SK-N-SH (cell line): ENCODE measurements at regions not wholly inside any gene's neighbourhood (a gene's known extent, or its start where the extent isn't known, plus 50 kb on each side); places are given as distances from the start of the nearest gene placed in this dataset.

Source experiments
- CTCF ChIA-PET: fragments of 300-600, 350-600 bp; formaldehyde crosslinking; extraction: SDS; loops from one replicate; lab custom pipeline; 2021; lab: Yijun Ruan, JAX
- POLR2A ChIA-PET: fragments of 350-600 bp; sonication (Branson Sonifier 250); formaldehyde crosslinking; extraction: SDS; loops from one replicate; lab custom pipeline; 2020; ENCODE audit warnings: antibody characterized with exemption, inconsistent platforms; lab: Yijun Ruan, JAX
- DNase-seq: peaks from one replicate; pipeline ENCODE4 v3.0.0; 2012
- H2AFZ ChIP-seq: fragments of 200-600 bp; sonication (generic); 2 replicates; pipeline ENCODE4 v1.8.1; 2016; ENCODE audit warnings: antibody characterized with exemption, mild to moderate bottlenecking, low read depth
- H3F3A ChIP-seq: fragments of 200-600 bp; sonication (generic); replicated peaks from 2 replicates; pipeline ENCODE3; 2016; ENCODE audit warnings: antibody characterized with exemption, mild to moderate bottlenecking; ENCODE audit not compliant: insufficient read depth
- H3K27ac ChIP-seq, 2 experiments: fragments of 200-500 bp in 1 of 2; fragments of 200-600 bp in 1 of 2; sonication (Bioruptor generic) in 1 of 2; sonication (generic), shearing (Covaris generic) in 1 of 2; 2 replicates each; pipeline versions ENCODE4 v1.5.1 to v1.6.1; 2014 to 2016; ENCODE audit warnings: low read depth in 2 of 2, inconsistent platforms in 1 of 2, low read length in 1 of 2, mild to moderate bottlenecking in 1 of 2, mixed read lengths in 1 of 2
- H3K27me3 ChIP-seq: fragments of 200-600 bp; sonication (generic), shearing (Covaris generic); 2 replicates; pipeline ENCODE4 v1.6.1; 2016; ENCODE audit warnings: mixed run types; ENCODE audit not compliant: insufficient read depth
- H3K36me3 ChIP-seq, 2 experiments: fragments of 200-500 bp in 1 of 2; fragments of 200-600 bp in 1 of 2; sonication (Bioruptor generic) in 1 of 2; sonication (generic) in 1 of 2; replicated peaks in 1 of 2; 2 replicates each; pipeline versions ENCODE3 to v1.5.1; 2014 to 2016; ENCODE audit warnings: low read length in 1 of 2, mild to moderate bottlenecking in 1 of 2; ENCODE audit not compliant: insufficient read depth in 2 of 2, control insufficient read depth in 1 of 2
- H3K4me1 ChIP-seq, 2 experiments: fragments of 200-500 bp in 1 of 2; fragments of 200-600 bp in 1 of 2; sonication (Bioruptor generic) in 1 of 2; sonication (generic), shearing (Covaris generic) in 1 of 2; 2 replicates each; pipeline versions ENCODE4 v1.5.1 to v1.6.1; 2014 to 2016; ENCODE audit warnings: low read depth in 1 of 2, low read length in 1 of 2, mixed run types in 1 of 2; ENCODE audit not compliant: insufficient read depth in 2 of 2, control insufficient read depth in 1 of 2
- H3K4me2 ChIP-seq: fragments of 200-600 bp; sonication (generic), shearing (Covaris generic); 2 replicates; pipeline ENCODE4 v1.6.1; 2017; ENCODE audit warnings: mixed run types
- H3K4me3 ChIP-seq, 2 experiments: fragments of 200-500 bp in 1 of 2; fragments of 200-600 bp in 1 of 2; sonication (Bioruptor generic) in 1 of 2; sonication (generic), shearing (Covaris generic) in 1 of 2; 2 replicates each; pipeline versions ENCODE4 v1.5.1 to v1.8.1; 2014 to 2016; ENCODE audit warnings: low read depth in 2 of 2, inconsistent platforms in 1 of 2, low read length in 1 of 2, mild to moderate bottlenecking in 1 of 2, mixed read lengths in 1 of 2, moderate library complexity in 1 of 2
- H3K79me2 ChIP-seq: fragments of 200-600 bp; sonication (generic); 2 replicates; pipeline ENCODE4 v1.8.1; 2017; ENCODE audit warnings: mild to moderate bottlenecking; ENCODE audit not compliant: insufficient read depth
- H3K9ac ChIP-seq: fragments of 200-600 bp; sonication (generic); 2 replicates; pipeline ENCODE4 v1.6.1; 2017; ENCODE audit warnings: mixed run types
- H3K9me2 ChIP-seq: fragments of 200-600 bp; sonication (generic); 2 replicates; pipeline ENCODE4 v1.6.1; 2017; ENCODE audit warnings: mixed run types
- H3K9me3 ChIP-seq: fragments of 200-600 bp; sonication (generic); 2 replicates; pipeline ENCODE4 v1.6.1; 2017; ENCODE audit warnings: mixed run types, mild to moderate bottlenecking, moderate library complexity
- H4K20me1 ChIP-seq: fragments of 200-600 bp; sonication (generic); 2 replicates; pipeline ENCODE4 v1.6.1; 2017; ENCODE audit warnings: mild to moderate bottlenecking, mixed run types; ENCODE audit not compliant: insufficient read depth
- CHD2 ChIP-seq: fragments of 150-350 bp; IDR thresholded peaks from 2 replicates; pipeline ENCODE4 v1.6.1; 2018; ENCODE audit warnings: low read length; ENCODE audit not compliant: partially characterized antibody
- ELF1 ChIP-seq: IDR thresholded peaks from 2 replicates; pipeline ENCODE4 v1.4.0; 2012
- EP300 ChIP-seq, 2 experiments: IDR thresholded peaks; 2 replicates each; pipeline versions ENCODE4 v1.4.0 to v1.6.1; 2012; ENCODE audit warnings: borderline replicate concordance in 1 of 2, low read depth in 1 of 2, low read length in 1 of 2
- EZH2phosphoT487 ChIP-seq: fragments of 200-600 bp; sonication (generic); IDR thresholded peaks from 2 replicates; pipeline ENCODE4 v1.6.1; 2017; ENCODE audit warnings: low read depth, mixed run types, mild to moderate bottlenecking, antibody characterized with exemption, moderate library complexity, borderline replicate concordance
- FOSL2 ChIP-seq: IDR thresholded peaks from 2 replicates; pipeline ENCODE4 v1.4.0; 2012; ENCODE audit warnings: low read depth, mild to moderate bottlenecking, moderate library complexity, borderline replicate concordance
- FOXJ3 ChIP-seq: sonication (generic); formaldehyde crosslinking; IDR thresholded peaks from 2 replicates; pipeline ENCODE4 v1.5.1; 2020; ENCODE audit warnings: mild to moderate bottlenecking, missing genetic modification reagents
- FOXM1 ChIP-seq: IDR thresholded peaks from 2 replicates; pipeline ENCODE4 v1.4.0; 2012; ENCODE audit warnings: low read depth, mild to moderate bottlenecking
- GATA2 ChIP-seq: sonication (generic); formaldehyde crosslinking; IDR thresholded peaks from 2 replicates; pipeline ENCODE4 v1.5.0; 2020; ENCODE audit warnings: mild to moderate bottlenecking, missing genetic modification reagents
- JUND ChIP-seq: IDR thresholded peaks from 2 replicates; pipeline ENCODE4 v1.4.0; 2012
- MEF2A ChIP-seq: IDR thresholded peaks from 2 replicates; pipeline ENCODE4 v1.4.0; 2012; ENCODE audit warnings: low read depth, borderline replicate concordance
- MXI1 ChIP-seq: IDR thresholded peaks from 2 replicates; pipeline ENCODE4 v1.6.1; 2012; ENCODE audit warnings: mild to moderate bottlenecking, low read depth, low read length, improper control_type of control experiment
- NFIC ChIP-seq: IDR thresholded peaks from 2 replicates; pipeline ENCODE4 v1.4.0; 2012; ENCODE audit warnings: borderline replicate concordance
- POLR2AphosphoS5 ChIP-seq: IDR thresholded peaks from 2 replicates; pipeline ENCODE4 v1.6.1; 2012; ENCODE audit warnings: low read depth, low read length
- RCOR1 ChIP-seq: fragments of 150-350 bp; IDR thresholded peaks from 2 replicates; pipeline ENCODE4 v1.6.1; 2017; ENCODE audit warnings: antibody characterized with exemption, low read length
- RFX5 ChIP-seq: IDR thresholded peaks from 2 replicates; pipeline ENCODE4 v1.6.1; 2012; ENCODE audit warnings: mild to moderate bottlenecking, improper control_type of control experiment, low read length
- RXRA ChIP-seq: IDR thresholded peaks from 2 replicates; pipeline ENCODE4 v1.4.0; 2012; ENCODE audit warnings: low read depth, mild to moderate bottlenecking, borderline replicate concordance
- SIN3A ChIP-seq: IDR thresholded peaks from 2 replicates; pipeline ENCODE4 v1.6.1; 2012; ENCODE audit warnings: low read depth, mild to moderate bottlenecking, low read length, moderate library complexity, borderline replicate concordance
- SMC3 ChIP-seq: IDR thresholded peaks from 2 replicates; pipeline ENCODE4 v1.6.1; 2012; ENCODE audit warnings: low read depth, low read length, improper control_type of control experiment
- TAF1 ChIP-seq: IDR thresholded peaks from 2 replicates; pipeline ENCODE4 v1.6.1; 2012; ENCODE audit warnings: low read depth, mild to moderate bottlenecking, low read length, moderate library complexity, borderline replicate concordance
- TEAD4 ChIP-seq: IDR thresholded peaks from 2 replicates; pipeline ENCODE4 v1.4.0; 2012; ENCODE audit warnings: mild to moderate bottlenecking, borderline replicate concordance; ENCODE audit not compliant: insufficient read depth
- WGBS: methylation state at CpG from one replicate; pipeline ENCODE4 v1.1.6; 2017; ENCODE audit warnings: low lambda C conversion rate; 5-methylcytosine and 5-hydroxymethylcytosine counted together
- TF ChIP-seq, protein P1 (sequence below): fragments of 150-350 bp; IDR thresholded peaks from 2 replicates; pipeline ENCODE4 v1.6.1; 2017; ENCODE audit warnings: antibody characterized with exemption, low read length, low read depth, borderline replicate concordance
- TF ChIP-seq, protein P2 (sequence below): IDR thresholded peaks from 2 replicates; pipeline ENCODE4 v1.6.1; 2012; ENCODE audit warnings: mild to moderate bottlenecking, low read depth, low read length, moderate library complexity

DNA sequence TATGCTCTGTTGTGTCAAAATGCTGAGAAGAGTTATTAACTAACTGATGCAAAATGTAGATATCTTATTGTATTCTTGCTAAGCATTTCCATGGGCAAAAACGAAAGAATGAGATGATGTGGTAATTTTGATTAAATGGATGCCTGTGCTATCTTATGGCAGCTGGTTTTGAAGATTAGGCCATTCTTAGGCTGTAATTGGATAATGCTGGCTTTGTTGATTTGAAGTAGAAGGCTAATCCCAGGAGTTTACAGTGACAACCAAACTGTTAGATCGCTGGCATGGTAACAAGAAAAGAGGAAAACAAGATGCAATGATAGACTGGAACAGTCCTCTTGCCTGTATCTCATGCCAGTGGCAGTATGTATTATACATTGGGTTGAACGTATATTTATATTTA, 74.1 kb upstream of the WDR44 start:
- peak overlapping the region in 1 of 2 experiments; percentile 69; a peak in 2 of 4 replicates for H3K27ac ChIP-seq
- H3K79me2 ChIP-seq, result no peaks in the 10 kb centered on the region
- CTCF ChIA-PET, result no interaction called here
- POLR2A ChIA-PET, result no interaction called here
- WGBS, result 6% methylated on average over 3 of the region's 3 CpGs
- no peak for TF ChIP-seq FOXM1
- TF ChIP-seq RXRA, result no peak
- TF ChIP-seq MEF2A, result no peak
- TF ChIP-seq, protein P1, sequence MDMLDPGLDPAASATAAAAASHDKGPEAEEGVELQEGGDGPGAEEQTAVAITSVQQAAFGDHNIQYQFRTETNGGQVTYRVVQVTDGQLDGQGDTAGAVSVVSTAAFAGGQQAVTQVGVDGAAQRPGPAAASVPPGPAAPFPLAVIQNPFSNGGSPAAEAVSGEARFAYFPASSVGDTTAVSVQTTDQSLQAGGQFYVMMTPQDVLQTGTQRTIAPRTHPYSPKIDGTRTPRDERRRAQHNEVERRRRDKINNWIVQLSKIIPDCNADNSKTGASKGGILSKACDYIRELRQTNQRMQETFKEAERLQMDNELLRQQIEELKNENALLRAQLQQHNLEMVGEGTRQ, result no peak
- no peak for TF ChIP-seq ELF1
- TF ChIP-seq TAF1, result no peak
- TF ChIP-seq CHD2, result no peak
- TF ChIP-seq FOXJ3 (CRISPR knock-in tag), result no peak
- TF ChIP-seq SIN3A, result no peak
- no peak for TF ChIP-seq RFX5
- TF ChIP-seq EZH2phosphoT487, result no peak
- no peak for TF ChIP-seq JUND
- 0 out of 2 replicates have a peak, but pooled peaks have one; percentile 27 for TF ChIP-seq GATA2
- no peak for TF ChIP-seq SMC3
- TF ChIP-seq RCOR1, result peak; percentile 82
- TF ChIP-seq FOSL2, result no peak
- TF ChIP-seq MXI1, result 0 out of 2 replicates have a peak, but pooled peaks have one; percentile 34
- no peak for TF ChIP-seq TEAD4
- TF ChIP-seq, protein P2, sequence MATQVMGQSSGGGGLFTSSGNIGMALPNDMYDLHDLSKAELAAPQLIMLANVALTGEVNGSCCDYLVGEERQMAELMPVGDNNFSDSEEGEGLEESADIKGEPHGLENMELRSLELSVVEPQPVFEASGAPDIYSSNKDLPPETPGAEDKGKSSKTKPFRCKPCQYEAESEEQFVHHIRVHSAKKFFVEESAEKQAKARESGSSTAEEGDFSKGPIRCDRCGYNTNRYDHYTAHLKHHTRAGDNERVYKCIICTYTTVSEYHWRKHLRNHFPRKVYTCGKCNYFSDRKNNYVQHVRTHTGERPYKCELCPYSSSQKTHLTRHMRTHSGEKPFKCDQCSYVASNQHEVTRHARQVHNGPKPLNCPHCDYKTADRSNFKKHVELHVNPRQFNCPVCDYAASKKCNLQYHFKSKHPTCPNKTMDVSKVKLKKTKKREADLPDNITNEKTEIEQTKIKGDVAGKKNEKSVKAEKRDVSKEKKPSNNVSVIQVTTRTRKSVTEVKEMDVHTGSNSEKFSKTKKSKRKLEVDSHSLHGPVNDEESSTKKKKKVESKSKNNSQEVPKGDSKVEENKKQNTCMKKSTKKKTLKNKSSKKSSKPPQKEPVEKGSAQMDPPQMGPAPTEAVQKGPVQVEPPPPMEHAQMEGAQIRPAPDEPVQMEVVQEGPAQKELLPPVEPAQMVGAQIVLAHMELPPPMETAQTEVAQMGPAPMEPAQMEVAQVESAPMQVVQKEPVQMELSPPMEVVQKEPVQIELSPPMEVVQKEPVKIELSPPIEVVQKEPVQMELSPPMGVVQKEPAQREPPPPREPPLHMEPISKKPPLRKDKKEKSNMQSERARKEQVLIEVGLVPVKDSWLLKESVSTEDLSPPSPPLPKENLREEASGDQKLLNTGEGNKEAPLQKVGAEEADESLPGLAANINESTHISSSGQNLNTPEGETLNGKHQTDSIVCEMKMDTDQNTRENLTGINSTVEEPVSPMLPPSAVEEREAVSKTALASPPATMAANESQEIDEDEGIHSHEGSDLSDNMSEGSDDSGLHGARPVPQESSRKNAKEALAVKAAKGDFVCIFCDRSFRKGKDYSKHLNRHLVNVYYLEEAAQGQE, result no peak
- TF ChIP-seq EP300 (IDR thresholded peaks at IDR 0.05; ENCODE audit: borderline replicate concordance in 1 of 2, low read depth in 1 of 2, low read length in 1 of 2), result peak in 1 of 2 experiments; percentile 49; a peak in 1 of 4 replicates
- TF ChIP-seq POLR2AphosphoS5, result no peak
- no peak for TF ChIP-seq NFIC
- peaks cover 3% of the 10 kb centered on the region for H3F3A ChIP-seq
- H3K4me3 ChIP-seq, result no peak overlapping the region
- H3K9me2 ChIP-seq, result no peaks in the 10 kb centered on the region; the same call in 1 of the 2 replicates
- peak; percentile 40 for DNase-seq
- no peaks in the 10 kb centered on the region for H3K36me3 ChIP-seq
- H3K9ac ChIP-seq, result no peak overlapping the region
- no peaks in the 10 kb centered on the region for H3K9me3 ChIP-seq
- H4K20me1 ChIP-seq, result no peaks in the 10 kb centered on the region
- H3K4me1 ChIP-seq, result peaks cover 0 to 7% of the 10 kb centered on the region in 2 experiments; a peak in 2 of 4 replicates
- H3K4me2 ChIP-seq, result peak overlapping the region; percentile 64; the same call in 1 of the 2 replicates
- H3K27me3 ChIP-seq, result no peaks in the 10 kb centered on the region
- H2AFZ ChIP-seq, result peak overlapping the region; percentile 63; the same call in 1 of the 2 replicates
